Amygdala (tissue), 56 donors: ENCODE measurements at regions not wholly inside any gene's neighbourhood (a gene's known extent, or its start where the extent isn't known, plus 50 kb on each side); places are given as distances from the start of the nearest gene placed in this dataset.
A peak's percentile ranks its signal among the peaks of the same experiment; 100 is the strongest.

ENCODE experiments used
- DNase-seq, 56 donors: peaks; one replicate each; lab custom pipeline; 2025; lab: John Stamatoyannopoulos, UW

DNA sequence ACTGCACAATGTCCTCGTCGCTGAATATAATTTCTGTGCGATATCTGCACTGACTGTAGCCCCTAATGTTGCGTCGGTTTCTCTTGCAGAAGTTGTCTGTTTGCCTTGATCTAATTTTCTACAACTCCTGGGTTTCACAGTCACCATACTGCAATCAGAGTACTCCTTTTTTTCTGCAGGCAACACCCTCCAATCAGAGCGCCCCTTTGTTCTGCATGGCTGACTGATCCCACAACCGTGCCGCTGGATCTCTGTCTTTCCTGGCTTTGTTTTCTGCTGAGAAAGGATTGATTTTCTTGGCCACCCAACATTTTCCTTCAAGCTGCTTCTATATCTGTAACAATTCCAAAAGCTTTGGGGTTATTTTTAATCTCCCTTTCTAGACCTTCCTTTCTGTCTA lies 182.2 kb upstream of the SMARCA2 start:
- no peak for DNase-seq

DNA sequence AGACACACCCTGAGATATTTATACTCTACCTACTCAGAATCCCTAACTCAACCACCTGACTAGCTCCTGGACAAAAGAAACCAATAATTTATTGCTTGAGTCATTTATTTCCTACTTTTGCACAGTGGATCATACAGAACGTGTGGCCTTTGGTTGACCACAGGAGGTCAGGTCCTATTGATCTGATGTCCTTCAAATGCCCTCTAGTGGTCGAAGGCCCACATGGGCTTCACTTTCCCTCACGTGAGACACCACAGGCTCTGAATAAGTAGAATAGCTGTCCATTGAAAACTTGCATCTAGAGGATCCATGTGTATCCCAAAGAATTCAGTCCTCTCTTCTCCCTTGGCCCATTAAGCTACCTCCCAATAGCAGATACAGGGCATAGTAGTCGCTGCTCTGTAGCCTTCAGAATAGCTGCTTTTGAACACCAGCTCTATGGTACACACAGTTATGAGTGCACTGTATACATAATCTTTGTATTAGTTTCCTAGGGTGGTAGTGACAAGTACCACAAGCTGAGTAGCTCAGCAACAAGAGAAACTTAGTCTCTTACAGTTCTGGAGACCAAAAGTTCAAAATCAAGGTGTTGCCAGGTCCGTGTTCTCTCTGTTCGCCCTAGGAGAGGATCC lies 177.6 kb upstream of the SMARCA2 start:
- DNase-seq = peak in 8 of 56 donors; percentile 0 to 44 (median 6)

DNA sequence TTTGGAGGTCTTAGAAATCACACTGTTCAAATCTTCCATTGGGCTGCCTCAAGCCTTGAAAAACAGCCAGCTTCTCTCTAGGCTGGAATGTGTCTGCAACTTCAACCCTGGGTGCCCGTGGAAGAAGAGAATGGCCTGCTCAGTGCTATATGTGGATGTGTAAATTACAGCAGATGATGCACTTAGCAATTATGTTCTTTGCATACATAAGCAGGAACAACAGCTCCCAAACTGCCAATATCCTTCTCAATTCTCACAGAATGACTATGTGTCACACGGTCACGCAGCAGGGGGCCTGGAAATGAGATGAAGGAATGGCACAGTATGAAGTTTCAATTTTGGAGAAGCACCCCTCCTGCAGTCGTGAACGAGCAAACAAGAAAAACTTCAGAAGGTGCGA lies 175.2 kb upstream of the SMARCA2 start:
- no peak for DNase-seq

DNA sequence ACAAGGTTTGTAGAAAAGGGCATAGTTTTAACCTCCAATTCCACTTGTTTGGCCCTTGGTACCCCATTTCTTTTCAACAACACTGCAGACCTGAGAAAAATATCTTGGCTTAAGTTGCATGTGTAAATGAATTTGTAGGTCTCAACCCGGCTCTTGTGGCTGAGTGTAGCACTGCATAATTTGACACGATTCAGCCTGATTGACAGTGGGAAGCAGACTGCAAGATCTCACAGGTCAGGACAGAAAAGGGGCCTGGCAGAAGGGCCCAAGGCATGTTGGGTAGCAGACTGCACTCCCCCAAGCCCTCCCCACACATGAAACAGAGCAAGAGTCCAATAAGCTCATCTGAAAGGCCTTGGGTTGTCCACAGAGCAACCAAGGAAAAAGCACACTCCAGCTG lies 169.7 kb upstream of the SMARCA2 start:
- no peak for DNase-seq

DNA sequence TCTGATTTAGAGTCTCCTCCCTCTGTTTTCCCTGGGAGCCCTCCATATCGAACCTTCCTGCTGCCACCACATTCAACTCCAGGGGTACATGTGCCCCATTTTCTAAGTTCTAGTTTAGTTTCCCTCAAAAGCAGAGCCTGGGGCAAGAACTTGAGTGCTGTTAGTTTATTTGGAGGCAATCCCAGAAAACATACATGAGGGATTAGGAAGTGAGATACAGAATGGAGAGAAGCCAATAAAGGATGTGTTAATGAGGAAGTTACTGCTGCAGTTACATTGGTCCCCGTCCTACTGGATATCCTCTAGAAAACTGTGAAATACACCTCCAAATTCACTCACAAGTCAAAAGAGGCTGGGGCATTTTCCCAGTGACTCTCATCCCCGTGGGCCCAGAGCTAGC lies 159.4 kb upstream of the SMARCA2 start:
- no peak for DNase-seq

DNA sequence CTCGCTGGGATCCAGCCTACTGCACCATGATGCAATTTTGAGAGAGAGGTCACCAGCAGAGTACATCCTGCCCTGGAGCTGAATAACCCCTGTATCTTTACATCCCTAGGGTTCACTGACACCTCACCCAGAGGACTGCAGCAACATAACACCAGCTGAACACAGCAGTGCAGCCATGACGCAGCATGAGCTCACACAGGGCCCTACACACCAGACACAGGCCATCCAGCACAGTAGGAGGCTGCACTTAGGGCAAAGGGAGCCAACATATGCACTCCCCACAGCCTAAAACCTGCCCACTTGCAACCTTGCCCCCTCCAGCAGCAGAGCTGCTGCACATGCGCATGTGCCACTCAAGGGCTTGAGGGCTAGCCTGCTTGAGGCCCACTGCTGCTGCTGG lies 157.3 kb upstream of the SMARCA2 start:
- DNase-seq = no peak

DNA sequence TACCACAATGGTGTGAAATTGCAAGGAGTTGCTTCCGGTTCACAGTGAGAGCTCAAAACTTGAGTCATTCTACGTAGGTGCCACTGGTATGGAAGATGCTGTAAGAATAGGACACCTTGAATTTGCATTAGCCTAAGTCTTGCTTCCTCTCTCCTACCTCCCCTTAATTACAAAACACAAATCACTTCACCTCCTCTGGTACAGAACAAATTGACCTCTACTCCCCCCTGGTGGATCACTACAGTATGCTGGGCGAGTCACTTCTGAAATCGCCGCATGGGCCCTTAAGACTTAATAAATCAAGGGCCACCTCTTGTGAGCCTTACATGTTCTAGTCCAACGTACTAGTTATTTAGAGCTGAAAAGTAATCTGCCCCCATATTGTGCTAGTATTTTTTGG lies 145.3 kb upstream of the SMARCA2 start:
- DNase-seq = no peak

DNA sequence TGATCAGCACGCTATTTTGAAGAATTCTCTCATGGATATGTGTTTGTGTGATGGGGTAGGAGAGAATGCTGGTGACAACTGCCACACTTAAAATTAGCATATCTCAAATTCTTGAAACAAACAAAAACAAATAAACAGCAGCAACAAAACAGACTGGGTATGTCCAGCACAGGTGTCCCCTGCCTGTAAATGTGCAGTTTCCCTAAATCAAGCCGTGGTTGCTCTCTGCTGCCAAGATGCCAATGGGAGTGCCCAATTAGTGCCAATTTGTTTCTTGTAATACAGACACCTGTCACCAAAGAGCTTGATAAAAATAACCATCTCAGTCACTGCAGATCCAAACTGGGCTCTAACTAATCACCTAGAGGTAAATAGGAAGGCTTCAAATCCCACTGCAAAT lies 144.2 kb upstream of the SMARCA2 start:
- no peak for DNase-seq

DNA sequence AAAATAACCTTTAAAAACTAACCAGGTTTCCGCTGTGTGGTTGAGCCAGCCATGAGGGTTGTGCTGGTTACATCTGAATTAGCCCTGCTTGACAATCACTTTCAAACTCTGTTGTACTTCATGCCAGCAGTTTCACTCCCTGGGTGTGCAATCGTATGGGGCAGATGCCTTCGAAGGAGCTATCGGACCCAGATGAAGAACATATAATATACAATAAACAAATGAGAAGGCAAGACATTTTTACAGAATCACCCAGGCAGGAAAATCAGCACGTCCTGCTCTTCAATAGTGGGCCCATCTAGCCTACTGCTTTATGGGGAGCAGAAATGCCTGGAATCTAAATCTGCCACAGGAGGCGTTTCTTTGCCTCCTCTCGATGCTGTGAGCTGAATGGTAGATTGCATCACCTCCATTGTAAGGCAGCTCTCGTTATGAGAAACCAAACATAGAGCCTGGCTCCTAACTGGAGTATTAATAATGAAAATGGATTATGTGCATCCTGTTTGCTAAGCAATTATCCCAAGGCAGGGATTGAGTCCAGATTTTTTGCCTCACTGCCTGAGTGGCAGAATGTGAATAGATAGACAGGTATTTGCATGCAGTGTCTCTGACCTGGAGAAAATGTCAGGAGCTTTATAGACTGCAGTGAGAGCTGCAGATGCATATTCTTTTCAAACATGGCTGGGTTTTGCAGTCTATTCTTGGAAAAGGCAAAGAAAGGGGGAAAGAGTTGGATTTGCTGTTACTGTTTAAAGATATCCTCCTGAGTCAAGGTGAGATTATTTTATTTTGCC lies 143.3 kb upstream of the SMARCA2 start:
- no peak for DNase-seq

DNA sequence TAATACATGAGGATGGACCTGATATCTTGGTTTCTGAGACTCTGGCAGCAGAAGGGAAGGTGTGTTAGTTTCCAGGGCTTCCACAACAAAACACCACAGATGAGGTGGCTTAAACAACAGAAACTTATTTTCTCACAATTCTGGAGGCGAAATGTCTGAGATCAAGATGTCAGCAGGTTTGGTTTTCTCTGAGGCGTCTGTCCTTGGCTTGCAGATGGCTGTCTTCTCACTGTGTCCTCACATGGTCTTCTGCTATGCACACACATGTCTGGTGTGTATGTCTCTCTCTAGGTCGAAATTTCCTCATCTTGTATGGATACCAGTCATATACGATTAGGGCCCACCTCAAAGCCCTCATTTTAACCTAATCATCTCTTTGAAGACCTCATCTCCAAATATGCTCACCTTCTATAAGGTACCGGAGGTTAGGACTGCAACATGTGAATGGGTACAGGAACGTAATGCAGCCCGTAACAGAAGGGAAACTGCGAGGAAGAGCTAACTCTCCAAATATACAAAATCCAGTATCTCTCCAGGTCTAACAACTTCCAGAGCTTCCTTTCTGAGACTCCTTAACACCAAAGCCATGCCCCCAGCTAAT lies 139.8 kb upstream of the SMARCA2 start:
- DNase-seq = no peak

DNA sequence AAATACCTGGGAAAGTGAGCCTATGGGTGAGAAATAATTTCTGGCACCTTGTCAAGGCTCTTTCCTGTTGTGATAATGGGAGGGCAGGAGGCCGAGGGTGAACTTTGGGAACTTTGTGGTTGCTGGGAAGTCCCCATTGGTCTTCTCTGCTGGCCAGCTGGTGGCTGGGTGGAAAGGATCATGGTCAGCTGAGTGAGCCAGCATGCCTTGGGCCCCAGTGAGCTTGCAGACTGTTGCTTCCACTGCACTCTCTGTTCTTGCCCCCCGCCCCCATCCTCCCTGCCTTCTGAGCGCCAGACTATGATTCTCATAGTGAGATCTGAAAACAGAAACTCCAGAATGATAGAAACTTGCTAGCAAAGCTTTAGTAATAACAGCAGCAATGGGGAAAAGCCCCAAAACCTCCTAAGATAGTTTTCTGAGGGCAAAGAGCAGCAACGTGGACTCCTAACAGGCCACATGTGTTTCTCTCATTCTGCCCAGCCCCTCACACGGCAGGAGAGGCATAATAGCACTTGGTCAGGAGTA lies 139.2 kb upstream of the SMARCA2 start:
- no peak for DNase-seq

DNA sequence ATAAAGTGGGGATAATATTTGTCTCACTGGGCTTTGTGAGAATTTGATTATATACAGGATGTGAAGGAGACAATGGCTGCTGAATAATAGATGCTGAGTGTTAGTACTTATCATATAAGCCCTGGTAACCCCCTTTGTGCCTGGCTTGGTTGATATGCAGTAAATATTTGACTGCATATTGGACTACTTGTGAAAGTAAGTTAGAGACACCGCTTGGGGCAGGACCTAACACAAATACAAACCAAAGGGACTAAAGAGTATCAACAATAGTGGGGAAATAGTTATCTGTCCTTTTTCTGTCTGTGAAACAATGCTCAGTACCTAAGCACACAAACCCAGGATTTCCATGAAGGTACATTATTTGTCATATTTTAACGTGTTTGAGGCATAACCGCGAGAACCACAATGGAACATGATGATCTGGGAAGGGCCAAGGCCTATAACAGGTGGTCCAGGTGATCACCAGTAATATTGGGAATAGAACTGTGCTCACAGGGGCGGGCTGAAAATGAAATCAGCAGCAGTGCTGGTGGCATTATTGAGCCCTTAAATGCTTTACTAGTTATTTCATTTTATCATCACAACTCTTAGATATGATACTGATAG lies 138.2 kb upstream of the SMARCA2 start:
- no peak for DNase-seq

DNA sequence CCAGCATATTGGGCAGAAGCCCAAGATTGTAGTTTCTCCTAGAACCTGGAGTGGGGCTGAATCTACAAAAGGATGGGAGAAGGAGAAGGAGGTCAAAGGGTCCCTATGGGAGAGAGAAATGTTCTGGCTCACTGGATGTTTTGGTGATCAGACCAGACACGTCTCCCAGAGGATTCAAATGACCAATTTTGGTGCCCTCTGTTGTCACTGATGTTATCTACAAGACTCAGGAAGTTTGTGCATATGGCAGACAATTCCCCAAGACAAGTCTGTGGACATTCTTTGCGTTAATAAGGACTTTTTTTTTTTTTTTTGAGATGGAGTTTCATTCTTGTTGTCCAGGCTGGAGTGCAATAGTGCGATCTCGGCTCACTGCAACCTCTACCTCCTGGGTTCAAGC lies 137.2 kb upstream of the SMARCA2 start:
- DNase-seq = no peak

DNA sequence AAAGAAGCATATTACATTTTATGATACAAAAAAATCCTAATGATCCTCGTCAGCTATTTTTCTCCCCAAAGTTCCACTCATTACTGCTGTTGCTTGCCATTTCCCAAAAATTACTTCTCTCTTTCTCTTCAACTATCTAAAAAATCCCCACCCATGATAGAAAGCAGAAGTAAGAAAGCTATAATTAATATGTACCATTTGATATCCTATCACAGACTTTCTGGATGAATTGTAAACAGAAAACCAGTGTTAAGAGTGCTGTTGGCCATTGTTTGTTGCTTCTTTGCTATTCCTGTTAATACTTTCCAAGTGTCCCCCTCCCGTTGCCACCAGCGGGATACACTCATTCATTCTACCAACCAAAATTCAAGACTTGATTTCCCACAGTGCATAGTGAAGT lies 136.3 kb upstream of the SMARCA2 start:
- DNase-seq = no peak

DNA sequence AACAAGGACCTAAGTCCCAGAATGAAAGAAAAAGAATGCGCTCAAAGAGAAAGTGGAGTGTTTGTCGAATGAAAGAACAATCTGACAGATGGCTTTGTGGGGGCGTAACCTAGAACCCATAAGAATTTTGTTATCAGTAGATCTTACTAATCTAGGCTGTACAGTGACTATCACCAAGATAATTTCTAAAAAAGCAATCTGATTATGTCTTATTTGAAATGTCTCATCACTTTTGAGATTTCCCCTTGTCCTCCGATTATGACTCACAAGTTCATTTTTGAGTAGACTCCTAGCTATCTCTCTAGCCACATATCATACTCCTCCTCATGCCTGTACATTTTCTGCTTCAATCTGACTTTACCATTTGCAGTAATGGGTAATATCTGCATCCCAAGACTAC lies 135.6 kb upstream of the SMARCA2 start:
- no peak for DNase-seq

DNA sequence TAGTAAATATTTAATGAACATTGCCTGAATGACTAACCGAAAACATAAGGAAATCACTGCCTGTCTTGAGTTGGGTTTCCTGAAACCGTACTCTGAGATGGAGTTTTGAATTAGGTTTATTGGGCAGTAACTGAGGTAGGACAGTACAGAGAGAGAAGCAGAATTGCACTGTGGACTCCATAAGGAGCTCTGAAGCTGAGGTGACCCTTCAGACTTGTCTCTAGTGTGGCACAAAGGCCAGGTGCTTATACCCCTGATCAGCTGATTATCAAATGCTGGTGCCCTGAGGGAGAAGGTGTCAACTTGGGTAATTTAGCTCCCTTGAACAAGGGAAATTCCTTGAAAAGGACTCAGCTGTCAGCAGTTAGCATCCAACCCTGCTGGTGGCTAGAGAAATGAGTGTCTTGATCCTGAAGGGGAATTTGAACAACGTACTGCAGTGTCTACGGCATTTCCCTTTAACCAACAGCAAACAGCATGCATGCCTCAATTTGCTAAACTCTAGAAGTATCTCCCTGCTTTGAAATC lies 135.0 kb upstream of the SMARCA2 start:
- no peak for DNase-seq

DNA sequence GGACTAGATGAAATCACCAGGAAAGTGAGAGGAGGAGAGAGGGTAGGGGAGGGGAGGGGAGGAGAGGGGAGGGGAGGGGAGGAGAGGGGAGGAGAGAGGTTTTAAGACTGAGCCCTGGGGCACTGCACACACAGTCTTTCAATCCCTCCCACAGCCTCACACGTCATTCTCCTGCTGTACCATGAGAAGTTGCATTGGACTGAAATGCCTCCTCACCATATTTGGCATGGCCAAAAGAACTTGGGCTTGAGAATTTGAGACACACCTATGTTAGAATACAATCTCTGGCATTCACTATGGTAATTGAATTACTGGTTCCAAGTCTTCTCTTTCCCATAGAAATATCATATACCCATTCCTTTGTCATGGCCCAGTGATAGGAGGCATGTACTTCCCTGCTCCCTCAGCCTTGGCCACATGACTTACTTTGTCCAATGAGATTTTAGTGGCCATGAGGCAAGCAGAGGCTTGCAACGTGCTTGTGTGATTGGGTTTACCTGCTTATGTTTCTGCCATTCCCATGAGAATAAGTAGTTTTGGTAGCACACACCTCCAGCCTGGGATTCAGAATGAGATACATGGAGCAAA lies 133.3 kb upstream of the SMARCA2 start:
- no peak for DNase-seq

DNA sequence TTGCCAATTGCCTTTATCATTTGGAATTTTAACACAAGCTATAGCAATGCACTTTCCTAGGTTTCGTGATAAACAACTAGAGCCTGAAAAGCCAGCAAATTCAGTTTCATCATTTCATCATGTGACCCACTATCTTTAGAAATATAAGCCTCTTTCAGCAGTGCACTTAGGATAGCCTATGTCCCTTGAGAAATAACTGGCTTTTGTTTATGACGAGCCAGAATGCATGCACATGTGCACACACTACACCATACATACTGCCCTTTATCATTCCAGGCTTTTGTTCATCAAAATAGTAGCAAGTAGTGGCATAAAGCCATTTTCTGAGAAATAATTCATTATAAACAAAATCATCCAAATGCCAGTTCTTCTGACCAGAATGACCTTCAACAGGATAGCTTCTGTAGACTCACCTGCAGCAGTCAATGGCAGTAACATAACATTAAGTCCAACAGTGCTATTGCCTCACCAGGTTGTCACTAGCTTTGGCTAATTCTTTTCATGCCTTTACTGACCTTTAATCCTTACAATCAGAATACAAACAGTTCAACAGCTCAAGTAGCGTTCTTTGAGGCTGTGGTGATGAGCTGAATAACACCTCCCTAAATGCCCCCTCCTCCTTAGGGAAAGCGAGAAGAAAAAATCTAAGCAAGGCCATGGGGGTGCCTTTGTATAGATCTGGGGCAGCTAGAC lies 132.3 kb upstream of the SMARCA2 start:
- DNase-seq = no peak

DNA sequence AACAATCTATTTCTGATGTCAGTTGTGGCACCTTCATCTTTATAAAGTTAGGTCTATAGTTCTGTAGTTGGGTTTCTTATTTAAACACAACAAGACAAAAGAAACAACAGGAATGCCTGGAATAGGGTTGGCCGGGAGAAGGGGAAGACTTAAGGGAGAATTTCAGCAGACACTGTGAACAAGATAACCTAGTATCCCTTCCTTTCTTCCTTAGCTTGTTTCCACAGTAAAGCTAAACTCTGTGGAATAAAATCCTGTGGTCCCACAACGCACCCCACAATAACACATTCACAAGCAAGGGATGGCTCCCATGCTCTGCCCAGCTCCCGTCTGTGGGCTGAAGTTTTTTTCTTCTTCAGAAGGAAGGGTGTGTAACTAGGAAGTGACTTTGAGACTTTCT lies 124.9 kb upstream of the SMARCA2 start:
- no peak for DNase-seq

DNA sequence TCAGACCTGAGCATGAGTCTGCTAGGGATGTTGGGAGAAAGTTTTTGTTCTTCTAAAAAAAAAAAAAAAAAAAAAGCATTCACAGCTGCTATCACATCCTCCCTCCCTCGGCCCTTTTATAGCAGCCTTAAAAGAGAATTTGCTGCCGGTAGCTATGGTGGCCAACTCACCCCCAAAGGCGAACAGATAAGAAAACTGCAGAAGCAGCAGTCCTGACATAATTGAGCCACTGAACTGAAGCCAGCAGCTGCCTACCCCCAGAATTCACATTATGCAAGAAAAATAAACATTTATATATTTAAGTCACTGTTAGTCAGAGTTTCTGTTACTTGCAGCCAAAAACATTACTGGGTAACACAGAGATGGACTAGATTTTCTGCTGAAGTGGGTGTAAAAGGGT lies 124.3 kb upstream of the SMARCA2 start:
- no peak for DNase-seq
